Astrocyte (in vitro differentiated cells and primary cell): ENCODE measurements at regions not wholly inside any gene's neighbourhood (a gene's known extent, or its start where the extent isn't known, plus 50 kb on each side); places are given as distances from the start of the nearest gene placed in this dataset.

Source experiments
- DNase-seq: peaks from one replicate; pipeline ENCODE4 v3.0.0-alpha.2; 2010; ENCODE audit warnings: low read depth
- FAIRE-seq: peaks from 2 replicates; lab custom pipeline; 2011; peaks lifted over from hg19 to GRCh38; lab: Jason Lieb, UNC
- H2AFZ ChIP-seq: 2 replicates; pipeline ENCODE4 v1.6.0; 2012; ENCODE audit warnings: low read depth, low read length, inconsistent platforms
- H3K27ac ChIP-seq: 2 replicates; pipeline ENCODE4 v1.5.1; 2011; ENCODE audit warnings: low read depth, low read length, inconsistent platforms
- H3K27me3 ChIP-seq: 2 replicates; pipeline ENCODE4 v1.6.0; 2011; ENCODE audit warnings: low read length, inconsistent platforms; ENCODE audit not compliant: insufficient read depth
- H3K36me3 ChIP-seq: 2 replicates; pipeline ENCODE4 v1.5.1; 2011; ENCODE audit warnings: low read length, inconsistent platforms; ENCODE audit not compliant: insufficient read depth
- H3K4me1 ChIP-seq: 2 replicates; pipeline ENCODE4 v1.5.1; 2011; ENCODE audit warnings: low read length, inconsistent platforms; ENCODE audit not compliant: insufficient read depth
- H3K4me2 ChIP-seq: 2 replicates; pipeline ENCODE4 v1.6.0; 2012; ENCODE audit warnings: low read length, inconsistent platforms
- H3K4me3 ChIP-seq: 2 replicates; pipeline ENCODE4 v1.5.1; 2011; ENCODE audit warnings: low read depth, mild to moderate bottlenecking, low read length, inconsistent platforms; ENCODE audit not compliant: insufficient read depth
- H3K79me2 ChIP-seq: 2 replicates; pipeline ENCODE4 v1.6.0; 2012; ENCODE audit warnings: mild to moderate bottlenecking, low read length, inconsistent platforms; ENCODE audit not compliant: insufficient read depth
- H3K9ac ChIP-seq: 2 replicates; pipeline ENCODE4 v1.6.0; 2012; ENCODE audit warnings: mild to moderate bottlenecking, low read length, inconsistent platforms
- H3K9me3 ChIP-seq: 2 replicates; pipeline ENCODE4 v1.5.1; 2012; ENCODE audit warnings: low read depth, mild to moderate bottlenecking, low read length, inconsistent platforms; ENCODE audit not compliant: insufficient read depth
- H4K20me1 ChIP-seq: 2 replicates; pipeline ENCODE4 v1.6.0; 2012; ENCODE audit warnings: low read length, inconsistent platforms; ENCODE audit not compliant: insufficient read depth
- H3K27ac Mint-ChIP-seq: one replicate; pipeline ENCODE4 v1.8.0; 2021; ENCODE audit warnings: mild to moderate bottlenecking, mixed read lengths; ENCODE audit not compliant: unreplicated experiment
- H3K27me3 Mint-ChIP-seq: one replicate; pipeline ENCODE4 v1.8.0; 2021; ENCODE audit warnings: low read depth, mixed read lengths; ENCODE audit not compliant: unreplicated experiment
- H3K36me3 Mint-ChIP-seq: one replicate; pipeline ENCODE4 v1.8.0; 2021; ENCODE audit warnings: low read depth, mixed read lengths; ENCODE audit not compliant: unreplicated experiment
- H3K4me1 Mint-ChIP-seq: one replicate; pipeline ENCODE4 v1.8.0; 2021; ENCODE audit warnings: low read depth, mixed read lengths; ENCODE audit not compliant: unreplicated experiment
- H3K4me3 Mint-ChIP-seq: one replicate; pipeline ENCODE4 v1.8.0; 2021; ENCODE audit warnings: mild to moderate bottlenecking, moderate library complexity, mixed read lengths; ENCODE audit not compliant: unreplicated experiment
- H3K9me3 Mint-ChIP-seq: one replicate; pipeline ENCODE4 v1.8.0; 2021; ENCODE audit warnings: mild to moderate bottlenecking, mixed read lengths; ENCODE audit not compliant: unreplicated experiment
- CTCF ChIP-seq: IDR thresholded peaks from 2 replicates; pipeline ENCODE4 v1.5.1; 2011; ENCODE audit warnings: low read depth, mild to moderate bottlenecking, inconsistent platforms, low read length, moderate library complexity; ENCODE audit not compliant: insufficient read depth
- EZH2 ChIP-seq: IDR thresholded peaks from 2 replicates; pipeline ENCODE4 v1.6.1; 2012; ENCODE audit warnings: mild to moderate bottlenecking, low read length, inconsistent platforms; ENCODE audit not compliant: insufficient read depth

- no peaks in the 10 kb centered on the region for H3K4me1 ChIP-seq
- no peaks in the 10 kb centered on the region for H3K27me3 ChIP-seq
- H3K4me3 Mint-ChIP-seq, result no peak overlapping the region
- H3K4me2 ChIP-seq, result no peak overlapping the region
- FAIRE-seq (no peak), DNase-seq (no peak)
- H3K9me3 ChIP-seq, result no peaks in the 10 kb centered on the region
- H4K20me1 ChIP-seq, result no peaks in the 10 kb centered on the region
- H3K27ac Mint-ChIP-seq, result no peak overlapping the region
- H3K79me2 ChIP-seq, result no peaks in the 10 kb centered on the region
- no peak overlapping the region for H2AFZ ChIP-seq
- TF ChIP-seq CTCF (no peak), EZH2 (no peak)
- no peaks in the 10 kb centered on the region for H3K36me3 Mint-ChIP-seq
- no peak overlapping the region for H3K9ac ChIP-seq
- no peaks in the 10 kb centered on the region for H3K36me3 ChIP-seq
- no peaks in the 10 kb centered on the region for H3K27me3 Mint-ChIP-seq
- H3K9me3 Mint-ChIP-seq, result no peaks in the 10 kb centered on the region
- H3K27ac ChIP-seq, result no peak overlapping the region
- H3K4me3 ChIP-seq, result no peak overlapping the region
- no peaks in the 10 kb centered on the region for H3K4me1 Mint-ChIP-seq
These were observed 731.3 kb downstream of the DTWD2 start for GRCh38 chr5:118257066-118257465.

GRCh38 chr5:118253225-118254061 is 734.9 kb downstream of the DTWD2 start:
- Histone ChIP-seq H3K9ac (no peak overlapping the region), H3K4me1 (no peaks in the 10 kb centered on the region), H3K9me3 (no peaks in the 10 kb centered on the region), H3K36me3 (no peaks in the 10 kb centered on the region), H3K4me3 (no peak overlapping the region), H3K27ac (no peak overlapping the region), H3K4me2 (no peak overlapping the region), H2AFZ (no peak overlapping the region), H3K27me3 (no peaks in the 10 kb centered on the region), H3K79me2 (no peaks in the 10 kb centered on the region), H4K20me1 (no peaks in the 10 kb centered on the region)
- H3K4me3 Mint-ChIP-seq, result no peak overlapping the region
- peaks cover 4% of the 10 kb centered on the region for H3K9me3 Mint-ChIP-seq
- H3K27ac Mint-ChIP-seq, result no peak overlapping the region
- DNase-seq, result no peak
- no peaks in the 10 kb centered on the region for H3K4me1 Mint-ChIP-seq
- no peaks in the 10 kb centered on the region for H3K36me3 Mint-ChIP-seq
- H3K27me3 Mint-ChIP-seq, result no peaks in the 10 kb centered on the region
- no peak for FAIRE-seq
- TF ChIP-seq EZH2, result no peak
- no peak for TF ChIP-seq CTCF

- H3K27ac Mint-ChIP-seq, result no peak overlapping the region
- no peaks in the 10 kb centered on the region for H3K36me3 Mint-ChIP-seq
- H3K4me1 Mint-ChIP-seq, result no peaks in the 10 kb centered on the region
- no peak overlapping the region for H3K9ac ChIP-seq
- peaks cover 4% of the 10 kb centered on the region for H3K9me3 Mint-ChIP-seq
- no peak overlapping the region for H3K4me3 Mint-ChIP-seq
- peaks cover 3% of the 10 kb centered on the region for H3K9me3 ChIP-seq
- DNase-seq (no peak), FAIRE-seq (no peak)
- H3K36me3 ChIP-seq, result no peaks in the 10 kb centered on the region
- no peak overlapping the region for H3K4me2 ChIP-seq
- H3K79me2 ChIP-seq, result no peaks in the 10 kb centered on the region
- no peak overlapping the region for H2AFZ ChIP-seq
- H3K27ac ChIP-seq, result no peak overlapping the region
- no peak overlapping the region for H3K4me3 ChIP-seq
- TF ChIP-seq CTCF (no peak), EZH2 (no peak)
- no peaks in the 10 kb centered on the region for H3K27me3 ChIP-seq
- H3K4me1 ChIP-seq, result no peaks in the 10 kb centered on the region
- H4K20me1 ChIP-seq, result no peaks in the 10 kb centered on the region
- H3K27me3 Mint-ChIP-seq, result no peaks in the 10 kb centered on the region
These were observed 739.0 kb downstream of the DTWD2 start for GRCh38 chr5:118249386-118249785.
